ENCODE measurements at regions not wholly inside any gene's neighbourhood (a gene's known extent, or its start where the extent isn't known, plus 50 kb on each side); places are given as distances from the start of the nearest gene placed in this dataset.

- H3K4me3 Mint-ChIP-seq, result no peak overlapping the region
- H3K4me1 Mint-ChIP-seq (ENCODE audit: low read depth), result peaks cover 19% of the 10 kb centered on the region; the same call in 1 of the 2 replicates
- no peak overlapping the region for H3K27ac Mint-ChIP-seq
- peaks cover 25% of the 10 kb centered on the region for H3K9me3 Mint-ChIP-seq
- peaks cover 42% of the 10 kb centered on the region for H3K36me3 Mint-ChIP-seq (ENCODE audit: low read depth)
- no peaks in the 10 kb centered on the region; the same call in 1 of the 2 replicates for H3K27me3 Mint-ChIP-seq (ENCODE audit: insufficient read depth)
- no peak for DNase-seq
- TF ChIP-seq CTCF (IDR thresholded peaks at IDR 0.05), result no peak
Observed at GRCh38 chr2:56960581-56960980, 776.8 kb downstream of the CCDC85A start.

DNA sequence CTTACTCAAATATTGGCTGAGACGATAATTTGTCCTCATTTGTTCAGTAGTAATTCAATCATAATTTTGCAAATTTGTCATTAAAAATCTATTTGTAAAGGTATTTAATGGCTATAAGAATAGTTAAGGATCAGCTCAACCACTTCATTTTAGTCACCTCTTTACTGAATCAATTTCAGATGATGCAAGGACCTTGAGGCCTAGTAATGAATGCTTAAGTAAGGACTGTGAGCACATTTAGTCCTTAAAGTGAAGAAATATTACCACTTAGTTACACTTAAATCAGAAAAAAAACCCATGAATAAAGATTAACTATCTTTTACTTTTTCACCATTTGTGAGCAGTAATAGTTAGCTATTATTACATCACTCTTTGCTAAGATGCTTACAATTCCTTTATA, 778.9 kb downstream of the CCDC85A start:
- Mint-ChIP-seq H3K36me3 (ENCODE audit: low read depth) (peaks cover 33% of the 10 kb centered on the region), H3K4me1 (ENCODE audit: low read depth) (peaks cover 26% of the 10 kb centered on the region; the same call in 1 of the 2 replicates), H3K27ac (no peak overlapping the region), H3K27me3 (ENCODE audit: insufficient read depth) (no peaks in the 10 kb centered on the region; the same call in 1 of the 2 replicates), H3K4me3 (no peak overlapping the region), H3K9me3 (peaks cover 20% of the 10 kb centered on the region)
- no peak for TF ChIP-seq CTCF (IDR thresholded peaks at IDR 0.05)
- DNase-seq, result no peak

GRCh38 chr2:56969513-56969912, 785.7 kb downstream of the CCDC85A start:
- H3K36me3 Mint-ChIP-seq (ENCODE audit: low read depth), result peaks cover 23% of the 10 kb centered on the region
- H3K27me3 Mint-ChIP-seq (ENCODE audit: insufficient read depth), result peaks cover 2% of the 10 kb centered on the region; the same call in 1 of the 2 replicates
- H3K4me3 Mint-ChIP-seq, result no peak overlapping the region
- DNase-seq, result no peak
- no peak overlapping the region for H3K27ac Mint-ChIP-seq
- H3K4me1 Mint-ChIP-seq (ENCODE audit: low read depth), result peaks cover 30% of the 10 kb centered on the region; the same call in 1 of the 2 replicates
- TF ChIP-seq CTCF (IDR thresholded peaks at IDR 0.05), result no peak
- no peaks in the 10 kb centered on the region for H3K9me3 Mint-ChIP-seq

DNA sequence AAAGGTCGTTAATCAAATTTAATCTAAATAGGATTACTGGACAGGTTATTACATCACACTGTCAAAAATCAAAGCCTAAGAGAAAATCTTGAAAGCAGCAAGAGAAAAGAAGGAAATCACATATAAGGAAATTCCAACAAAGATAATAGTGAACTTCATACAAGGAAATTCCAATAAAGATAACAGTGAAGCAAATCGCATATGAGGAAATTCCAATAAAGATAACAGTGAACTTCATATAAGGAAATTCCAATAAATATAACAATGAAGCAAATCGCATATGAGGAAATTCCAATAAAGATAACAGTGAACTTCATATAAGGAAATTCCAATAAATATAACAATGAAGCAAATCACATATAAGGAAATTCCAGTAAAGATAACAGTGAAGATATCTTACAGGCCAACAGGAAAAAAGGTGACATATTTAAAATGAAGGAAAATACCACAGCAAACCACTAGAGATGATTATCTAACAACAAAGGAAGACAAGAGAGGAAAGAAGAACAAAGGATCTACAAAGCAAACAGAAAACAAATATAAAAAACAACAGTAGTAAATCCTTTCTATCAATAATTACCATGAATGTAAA, 787.7 kb downstream of the CCDC85A start:
- no peak overlapping the region for H3K4me3 Mint-ChIP-seq
- peaks cover 2% of the 10 kb centered on the region; the same call in 1 of the 2 replicates for H3K27me3 Mint-ChIP-seq (ENCODE audit: insufficient read depth)
- H3K27ac Mint-ChIP-seq, result no peak overlapping the region
- TF ChIP-seq CTCF (IDR thresholded peaks at IDR 0.05), result no peak
- H3K9me3 Mint-ChIP-seq, result no peaks in the 10 kb centered on the region
- DNase-seq, result no peak
- peaks cover 26% of the 10 kb centered on the region; the same call in 1 of the 2 replicates for H3K4me1 Mint-ChIP-seq (ENCODE audit: low read depth)
- H3K36me3 Mint-ChIP-seq (ENCODE audit: low read depth), result peaks cover 23% of the 10 kb centered on the region

DNA sequence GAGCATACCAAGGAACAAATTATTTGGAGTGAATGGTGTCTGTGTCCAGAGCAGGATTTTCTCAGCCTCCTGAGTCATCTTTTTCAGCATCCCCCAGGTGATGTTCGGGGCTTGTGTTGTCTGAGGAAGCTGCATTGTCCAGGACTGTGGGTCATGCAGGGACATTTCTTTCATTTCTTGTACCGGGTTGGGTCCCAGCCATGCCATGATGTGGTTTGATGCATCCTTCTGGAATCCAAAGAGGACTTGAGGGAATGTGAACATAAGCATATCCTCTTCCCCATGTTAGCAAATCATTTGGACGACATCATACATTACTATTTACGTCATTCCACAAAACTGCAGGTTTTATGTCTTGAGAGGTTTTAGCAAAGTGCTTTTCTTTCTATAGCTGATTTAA, 797.8 kb downstream of the CCDC85A start:
- 0 out of 2 replicates have a peak overlapping the region, but pooled peaks have one; percentile 16 for H3K27ac Mint-ChIP-seq
- peaks cover 36% of the 10 kb centered on the region for H3K4me1 Mint-ChIP-seq (ENCODE audit: low read depth)
- H3K9me3 Mint-ChIP-seq, result peaks cover 27% of the 10 kb centered on the region
- no peaks in the 10 kb centered on the region for H3K27me3 Mint-ChIP-seq (ENCODE audit: insufficient read depth)
- peak; percentile 72 for DNase-seq
- TF ChIP-seq CTCF (IDR thresholded peaks at IDR 0.05), result no peak
- no peak overlapping the region for H3K4me3 Mint-ChIP-seq
- peaks cover 46% of the 10 kb centered on the region for H3K36me3 Mint-ChIP-seq (ENCODE audit: low read depth)

Measured in HFFc6 (cell line).